Endothelial cell of umbilical vein (primary cell): ENCODE measurements at regions not wholly inside any gene's neighbourhood (a gene's known extent, or its start where the extent isn't known, plus 50 kb on each side); places are given as distances from the start of the nearest gene placed in this dataset.

Source experiments
- BruUV-seq: library from RNA; stranded (reverse); fragments of 400-500 nt; replicated peaks from 2 replicates; lab custom pipeline; 2021; lab: Mats Ljungman, UMichigan
- CTCF ChIA-PET: fragments of 300-600, 350-600 bp; sonication (Branson Sonifier 250); formaldehyde crosslinking; loops from one replicate; lab custom pipeline; 2021; ENCODE audit warnings: antibody characterized with exemption, inconsistent platforms; lab: Charles Lee
- POLR2A ChIA-PET: fragments of 300-600, 350-600 bp; sonication (Branson Sonifier 250); formaldehyde crosslinking; loops from one replicate; lab custom pipeline; 2021; ENCODE audit warnings: antibody characterized with exemption, inconsistent platforms; lab: Charles Lee
- DNase-seq: peaks from one replicate; pipeline ENCODE4 v3.0.0-alpha.2; 2011; ENCODE audit warnings: low read depth, low spot score
- FAIRE-seq: peaks from 2 replicates; lab custom pipeline; 2011; peaks lifted over from hg19 to GRCh38; lab: Jason Lieb, UNC
- H2AFZ ChIP-seq: 2 replicates; pipeline ENCODE4 v1.6.0; 2012; ENCODE audit warnings: low read depth, low read length, control low read depth, inconsistent platforms
- H3K27ac ChIP-seq: 2 replicates; pipeline ENCODE4 v1.5.1; 2011; ENCODE audit warnings: low read depth, mild to moderate bottlenecking, control low read depth, low read length, moderate library complexity; ENCODE audit not compliant: insufficient read depth
- H3K27me3 ChIP-seq, 2 experiments: 2 replicates each; pipeline versions ENCODE4 v1.6.0 to v1.6.1; 2011; ENCODE audit warnings: low read length in 2 of 2, mixed read lengths in 1 of 2; ENCODE audit not compliant: control insufficient read depth in 2 of 2, insufficient read depth in 2 of 2
- H3K36me3 ChIP-seq, 2 experiments: 2 replicates in 1 of 2; 3 replicates in 1 of 2; pipeline ENCODE4 v1.5.1; 2011; ENCODE audit warnings: low read length in 2 of 2, mild to moderate bottlenecking in 1 of 2, moderate library complexity in 1 of 2; ENCODE audit not compliant: control insufficient read depth in 2 of 2, insufficient read depth in 2 of 2; ENCODE audit errors: extremely low read depth in 1 of 2
- H3K4me1 ChIP-seq: 3 replicates; pipeline ENCODE4 v1.5.1; 2011; ENCODE audit warnings: mild to moderate bottlenecking, low read length; ENCODE audit not compliant: control insufficient read depth, insufficient read depth; ENCODE audit errors: extremely low read depth
- H3K4me2 ChIP-seq: 2 replicates; pipeline ENCODE4 v1.6.1; 2011; ENCODE audit warnings: low read length, control low read depth, mixed read lengths; ENCODE audit not compliant: insufficient read depth
- H3K4me3 ChIP-seq, 3 experiments: fragments of 200-600 bp in 1 of 3; sonication (generic), shearing (Covaris generic) in 1 of 3; replicated peaks in 1 of 3; 2 replicates each; pipeline ENCODE4 v1.5.1; 2011 to 2016; ENCODE audit warnings: control low read depth in 3 of 3, low read length in 3 of 3, mild to moderate bottlenecking in 2 of 3, inconsistent platforms in 1 of 3, low read depth in 1 of 3, moderate library complexity in 1 of 3; ENCODE audit not compliant: insufficient read depth in 1 of 3
- H3K79me2 ChIP-seq: 2 replicates; pipeline ENCODE4 v1.6.0; 2012; ENCODE audit warnings: low read length, inconsistent platforms; ENCODE audit not compliant: control insufficient read depth, insufficient read depth
- H3K9ac ChIP-seq: replicated peaks from 2 replicates; pipeline ENCODE3; 2011; ENCODE audit warnings: low read length, control low read depth; ENCODE audit not compliant: insufficient read depth; ENCODE audit errors: extremely low read depth
- H3K9me1 ChIP-seq: replicated peaks from 3 replicates; pipeline ENCODE4 v1.6.0; 2011; ENCODE audit warnings: mild to moderate bottlenecking, low read length; ENCODE audit not compliant: control insufficient read depth, insufficient read depth; ENCODE audit errors: extremely low read depth
- H3K9me3 ChIP-seq: replicated peaks from 2 replicates; pipeline ENCODE4 v1.5.1; 2012; ENCODE audit warnings: low read length, inconsistent platforms; ENCODE audit not compliant: control insufficient read depth, insufficient read depth
- H4K20me1 ChIP-seq: replicated peaks from 2 replicates; pipeline ENCODE3; 2011; ENCODE audit warnings: mild to moderate bottlenecking, low read length; ENCODE audit not compliant: control insufficient read depth, insufficient read depth; ENCODE audit errors: extremely low read depth
- EZH2 ChIP-seq: IDR thresholded peaks from 2 replicates; pipeline ENCODE4 v1.6.1; 2012; ENCODE audit warnings: borderline replicate concordance, low read depth, mild to moderate bottlenecking, moderate library complexity, low read length, inconsistent platforms; ENCODE audit not compliant: severe bottlenecking
- FOS ChIP-seq: IDR thresholded peaks from 2 replicates; pipeline ENCODE4 v1.6.1; 2011; ENCODE audit warnings: mild to moderate bottlenecking, low read length, moderate library complexity, borderline replicate concordance; ENCODE audit not compliant: insufficient read depth
- GATA2 ChIP-seq: IDR thresholded peaks from 2 replicates; pipeline ENCODE4 v1.7.0; 2011; ENCODE audit warnings: low read depth, mild to moderate bottlenecking, moderate library complexity, mixed read lengths, low read length; ENCODE audit not compliant: insufficient read length, insufficient read depth
- JUN ChIP-seq: IDR thresholded peaks from 2 replicates; pipeline ENCODE4 v1.6.1; 2011; ENCODE audit warnings: borderline replicate concordance, low read depth; ENCODE audit not compliant: insufficient read length, insufficient read depth
- MYC ChIP-seq: IDR thresholded peaks from one replicate; pipeline ENCODE4 v1.6.1; 2011; ENCODE audit warnings: mild to moderate bottlenecking, low read depth, low read length
- POLR2A ChIP-seq: IDR thresholded peaks from 2 replicates; pipeline ENCODE4 v1.6.1; 2012; ENCODE audit warnings: low read depth, mild to moderate bottlenecking, control low read depth, low read length
- POLR2AphosphoS5 ChIP-seq: IDR thresholded peaks from 2 replicates; pipeline ENCODE4 v1.6.1; 2012; ENCODE audit warnings: low read depth, mild to moderate bottlenecking, control low read depth, low read length, moderate library complexity; ENCODE audit not compliant: insufficient read depth
- dilution Hi-C: fragments of 300-500 bp; cut with MboI; formaldehyde crosslinking; loops from one replicate; pipeline ENCODE4 v1.15.0; 2019; ENCODE audit warnings: low sequenced_read_pairs; ENCODE audit not compliant: extremely low pct_ligation_motif_present
- intact Hi-C: fragments of 100-400 bp; cut with micrococcal nuclease; formaldehyde crosslinking; loops from one replicate; pipeline ENCODE4 v1.10.0; 2022
- TF ChIP-seq, protein P1 (sequence below): IDR thresholded peaks from 2 replicates; pipeline ENCODE4 v1.6.1; 2011; ENCODE audit not compliant: insufficient read depth, insufficient read length
- TF ChIP-seq, protein P2 (sequence below), 2 donors: IDR thresholded peaks; 1 replicate in 1 of 2; 2 replicates in 1 of 2; pipeline ENCODE4 v1.5.1; 2011; ENCODE audit warnings: low read length in 2 of 2, mild to moderate bottlenecking in 2 of 2, moderate library complexity in 2 of 2, control low read depth in 1 of 2, inconsistent platforms in 1 of 2, low read depth in 1 of 2; ENCODE audit not compliant: insufficient read depth in 1 of 2; ENCODE audit errors: extremely low read depth in 1 of 2

DNA sequence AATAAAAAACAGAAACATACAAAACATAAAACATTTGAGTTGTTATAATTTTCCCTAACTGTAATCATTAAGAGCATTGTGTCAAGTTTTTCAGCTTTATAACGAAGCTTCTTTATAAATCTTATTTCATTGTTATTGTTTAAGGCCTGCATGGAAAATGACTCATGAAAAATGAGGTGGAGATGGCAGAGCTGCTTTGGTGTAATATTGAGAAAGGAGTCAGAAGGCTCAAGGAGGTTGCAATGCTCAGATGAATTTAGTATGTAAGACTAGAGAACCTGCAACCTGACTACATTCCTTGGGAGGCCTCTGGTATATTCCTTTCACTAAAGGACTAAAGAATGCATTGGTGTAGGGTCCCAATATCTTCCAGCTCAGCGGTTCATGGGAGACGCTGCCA is 61.5 kb downstream of the TMEM30B start:
- CTCF ChIA-PET = interaction anchor here (1.8 kb wide), 1 partner anchor 14 kb away, joined by 5 read pairs; no protein-coding TSS in a partner anchor
- no peak for FAIRE-seq

DNA sequence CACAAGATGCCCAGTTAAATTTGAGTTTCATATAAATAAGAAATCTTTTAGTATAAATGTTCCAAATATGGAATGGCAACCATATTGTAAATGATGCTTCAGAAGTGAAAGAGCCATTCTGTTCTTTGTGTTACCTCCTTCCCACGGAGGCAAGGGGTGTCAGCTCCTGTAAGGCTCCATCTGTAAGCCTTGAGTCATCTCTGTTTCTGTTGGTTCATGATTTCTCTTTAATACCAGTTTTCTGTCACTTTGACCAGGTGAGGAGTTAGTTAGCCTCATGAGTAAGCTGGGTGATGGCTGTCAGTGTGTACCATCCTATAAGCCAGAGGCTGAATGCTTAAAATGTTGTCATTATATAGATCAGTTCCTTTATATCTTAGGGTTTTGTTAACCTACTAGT is 61.9 kb downstream of the TMEM30B start:
- CTCF ChIA-PET = interaction anchor here (1.8 kb wide), 1 partner anchor 14 kb away, joined by 5 read pairs; no protein-coding TSS in a partner anchor
- Histone ChIP-seq H3K36me3 (no peaks in the 10 kb centered on the region), H3K27me3 (peaks cover 6 to 10% of the 10 kb centered on the region in 2 experiments), H3K9me3 (no peaks in the 10 kb centered on the region), H3K9ac (no peak overlapping the region), H3K79me2 (no peaks in the 10 kb centered on the region), H4K20me1 (no peaks in the 10 kb centered on the region), H3K4me2 (no peak overlapping the region), H3K4me1 (no peaks in the 10 kb centered on the region), H2AFZ (no peak overlapping the region), H3K27ac (no peak overlapping the region), H3K4me3 (no peak overlapping the region), H3K9me1 (no peaks in the 10 kb centered on the region)
- TF ChIP-seq FOS = no peak
- no peak for TF ChIP-seq JUN
- no peak for TF ChIP-seq GATA2
- TF ChIP-seq MYC = no peak
- no peak for TF ChIP-seq POLR2AphosphoS5
- TF ChIP-seq, protein P1, sequence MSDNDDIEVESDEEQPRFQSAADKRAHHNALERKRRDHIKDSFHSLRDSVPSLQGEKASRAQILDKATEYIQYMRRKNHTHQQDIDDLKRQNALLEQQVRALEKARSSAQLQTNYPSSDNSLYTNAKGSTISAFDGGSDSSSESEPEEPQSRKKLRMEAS = no peak
- TF ChIP-seq, protein P2, sequence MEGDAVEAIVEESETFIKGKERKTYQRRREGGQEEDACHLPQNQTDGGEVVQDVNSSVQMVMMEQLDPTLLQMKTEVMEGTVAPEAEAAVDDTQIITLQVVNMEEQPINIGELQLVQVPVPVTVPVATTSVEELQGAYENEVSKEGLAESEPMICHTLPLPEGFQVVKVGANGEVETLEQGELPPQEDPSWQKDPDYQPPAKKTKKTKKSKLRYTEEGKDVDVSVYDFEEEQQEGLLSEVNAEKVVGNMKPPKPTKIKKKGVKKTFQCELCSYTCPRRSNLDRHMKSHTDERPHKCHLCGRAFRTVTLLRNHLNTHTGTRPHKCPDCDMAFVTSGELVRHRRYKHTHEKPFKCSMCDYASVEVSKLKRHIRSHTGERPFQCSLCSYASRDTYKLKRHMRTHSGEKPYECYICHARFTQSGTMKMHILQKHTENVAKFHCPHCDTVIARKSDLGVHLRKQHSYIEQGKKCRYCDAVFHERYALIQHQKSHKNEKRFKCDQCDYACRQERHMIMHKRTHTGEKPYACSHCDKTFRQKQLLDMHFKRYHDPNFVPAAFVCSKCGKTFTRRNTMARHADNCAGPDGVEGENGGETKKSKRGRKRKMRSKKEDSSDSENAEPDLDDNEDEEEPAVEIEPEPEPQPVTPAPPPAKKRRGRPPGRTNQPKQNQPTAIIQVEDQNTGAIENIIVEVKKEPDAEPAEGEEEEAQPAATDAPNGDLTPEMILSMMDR (IDR thresholded peaks at IDR 0.05; ENCODE audit: extremely low read depth in 1 of 2, insufficient read depth in 1 of 2, low read depth in 1 of 2, low read length in 2 of 2) = no peak
- no peak for TF ChIP-seq POLR2A
- TF ChIP-seq EZH2 = no peak
- DNase-seq (no peak), FAIRE-seq (no peak)
- BruUV-seq = no TSS peak
- intact Hi-C loops = no loop called here
- POLR2A ChIA-PET = no interaction called here
- dilution Hi-C loops = no loop called here

More for the DNA sequence above, 61.5 kb downstream of the TMEM30B start:
- H3K4me2 ChIP-seq = no peak overlapping the region
- DNase-seq = no peak
- H3K27ac ChIP-seq = no peak overlapping the region
- no peak overlapping the region for H3K9ac ChIP-seq
- no peaks in the 10 kb centered on the region for H3K36me3 ChIP-seq
- H3K4me1 ChIP-seq = no peaks in the 10 kb centered on the region
- H2AFZ ChIP-seq = no peak overlapping the region
- intact Hi-C loops = no loop called here
- dilution Hi-C loops = no loop called here
- TF ChIP-seq JUN (no peak), POLR2A (no peak), GATA2 (no peak)
- TF ChIP-seq, protein P2 (IDR thresholded peaks at IDR 0.05; ENCODE audit: extremely low read depth in 1 of 2, insufficient read depth in 1 of 2, low read depth in 1 of 2, low read length in 2 of 2) = no peak
- no peaks in the 10 kb centered on the region for H3K79me2 ChIP-seq
- POLR2A ChIA-PET = interaction anchor here (0.7 kb wide), 1 partner anchor 28 kb away, joined by 3 read pairs; no protein-coding TSS in a partner anchor
- H4K20me1 ChIP-seq = no peaks in the 10 kb centered on the region
- H3K9me1 ChIP-seq = no peaks in the 10 kb centered on the region
- no TSS peak for BruUV-seq
- H3K9me3 ChIP-seq = no peaks in the 10 kb centered on the region
- peaks cover 6 to 10% of the 10 kb centered on the region in 2 experiments for H3K27me3 ChIP-seq
- H3K4me3 ChIP-seq = no peak overlapping the region
